ENCODE measurements at regions not wholly inside any gene's neighbourhood (a gene's known extent, or its start where the extent isn't known, plus 50 kb on each side); places are given as distances from the start of the nearest gene placed in this dataset.
A peak's percentile ranks its signal among the peaks of the same experiment; 100 is the strongest.
"Not testable (repeated sequence)": the region's sequence is repeated elsewhere in the genome, so short reads cannot be mapped to it uniquely, and the experiment has no call there.

DNA sequence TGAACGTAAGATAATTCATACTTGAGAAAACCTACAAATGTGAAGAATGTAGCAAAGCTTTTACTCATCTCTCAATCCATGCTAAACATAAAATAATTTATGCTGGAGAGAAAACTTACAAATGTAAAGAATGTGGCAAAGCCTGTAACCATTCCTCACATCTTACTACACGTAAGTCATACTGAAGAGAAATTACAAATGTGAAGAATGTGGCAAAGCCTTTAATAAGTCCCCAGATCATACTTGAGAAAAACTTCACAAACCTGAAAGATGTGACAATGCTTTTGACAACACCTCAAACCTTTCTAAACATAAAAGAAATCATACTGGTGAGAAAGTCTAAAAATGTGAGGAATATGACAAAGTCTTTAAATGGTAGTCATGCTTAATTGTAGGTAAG, 89.4 kb downstream of the ZNF675 start:
- DNase-seq, result no peak

DNA sequence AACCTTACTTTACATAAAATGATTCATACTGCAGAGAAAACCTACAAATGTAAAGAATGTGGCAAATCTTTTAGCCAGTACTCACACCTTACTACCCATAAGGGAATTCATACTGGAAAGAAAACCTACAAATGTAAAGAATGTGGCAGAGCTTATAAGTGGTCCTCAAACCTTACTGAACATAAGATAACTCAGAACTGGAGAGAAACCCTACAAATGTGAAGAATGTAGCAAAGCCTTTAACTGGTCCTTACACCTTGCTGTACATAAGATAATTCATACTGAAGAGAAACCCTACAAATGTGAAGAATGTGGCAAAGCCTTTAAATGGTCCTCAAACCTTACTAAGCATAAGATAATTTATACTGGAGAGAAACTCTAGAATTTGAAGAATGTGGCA, 90.1 kb downstream of the ZNF675 start:
- DNase-seq, result no peak

DNA sequence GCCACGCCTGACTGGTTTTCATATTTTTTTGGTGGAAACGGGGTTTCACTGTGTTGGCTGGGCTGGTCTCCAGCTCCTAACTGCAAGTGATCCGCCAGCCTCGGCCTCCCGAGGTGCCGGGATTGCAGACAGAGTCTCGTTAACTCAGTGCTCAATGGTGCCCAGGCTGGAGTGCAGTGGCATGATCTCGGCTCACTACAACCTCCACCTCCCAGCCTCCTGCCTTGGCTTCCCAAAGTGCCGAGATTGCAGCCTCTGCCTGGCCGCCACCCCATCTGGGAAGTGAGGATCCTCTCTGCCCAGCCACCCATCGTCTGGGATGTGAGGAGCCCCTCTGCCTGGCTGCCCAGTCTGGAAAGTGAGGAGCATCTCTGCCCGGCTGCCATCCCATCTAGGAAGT, 92.7 kb downstream of the ZNF675 start:
- DNase-seq, result not testable (repeated sequence)

DNA sequence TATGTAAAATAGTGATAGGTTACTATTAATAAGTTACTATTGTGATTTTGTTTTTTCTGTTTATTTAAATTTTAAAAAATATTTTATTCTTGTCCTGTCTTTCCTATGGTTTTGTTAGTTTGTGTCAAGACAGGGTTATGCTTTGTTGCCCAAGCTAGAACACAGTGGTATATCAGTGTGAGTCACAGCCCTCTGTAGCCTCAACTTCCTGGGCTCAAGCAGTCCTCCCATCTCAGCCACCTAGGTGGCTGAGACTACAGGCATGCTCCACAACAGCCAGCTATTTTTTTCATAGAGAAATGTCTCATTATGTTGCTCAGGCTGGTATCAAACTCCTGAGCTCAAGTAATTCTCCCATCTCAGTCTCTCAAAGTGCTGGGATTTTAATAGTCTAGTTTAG, 99.5 kb downstream of the ZNF675 start:
- no peak for DNase-seq

- no peak for DNase-seq
These were observed 109.5 kb downstream of the ZNF675 start for GRCh38 chr19:23577501-23577900.

- DNase-seq, result peak; percentile 9
These were observed 115.8 kb downstream of the ZNF675 start for GRCh38 chr19:23571175-23571574.

- not testable (repeated sequence) for DNase-seq
These were observed 118.9 kb downstream of the ZNF675 start for GRCh38 chr19:23568116-23568515.

DNA sequence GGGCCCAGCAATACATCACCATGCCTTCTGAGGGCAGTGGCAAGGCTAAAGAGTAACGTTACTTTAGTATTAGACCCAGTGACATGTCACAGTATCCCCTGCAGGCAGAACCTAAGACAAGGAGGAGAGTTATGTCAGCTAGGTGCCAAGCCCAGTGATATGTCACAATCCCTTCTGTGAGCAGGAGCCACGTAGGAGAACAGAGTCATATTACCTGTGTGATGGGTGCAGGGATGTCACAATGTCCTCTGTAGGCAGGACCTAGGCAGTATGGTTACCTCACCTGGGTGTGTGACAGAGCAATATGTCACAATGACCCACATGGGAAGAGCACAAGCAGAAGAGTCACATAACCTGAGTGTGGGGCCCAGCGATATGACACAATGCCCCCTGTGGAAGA, 121.8 kb downstream of the ZNF675 start:
- DNase-seq, result no peak

GRCh38 chr19:23563326-23563725, 123.7 kb downstream of the ZNF675 start:
- no peak for DNase-seq

DNA sequence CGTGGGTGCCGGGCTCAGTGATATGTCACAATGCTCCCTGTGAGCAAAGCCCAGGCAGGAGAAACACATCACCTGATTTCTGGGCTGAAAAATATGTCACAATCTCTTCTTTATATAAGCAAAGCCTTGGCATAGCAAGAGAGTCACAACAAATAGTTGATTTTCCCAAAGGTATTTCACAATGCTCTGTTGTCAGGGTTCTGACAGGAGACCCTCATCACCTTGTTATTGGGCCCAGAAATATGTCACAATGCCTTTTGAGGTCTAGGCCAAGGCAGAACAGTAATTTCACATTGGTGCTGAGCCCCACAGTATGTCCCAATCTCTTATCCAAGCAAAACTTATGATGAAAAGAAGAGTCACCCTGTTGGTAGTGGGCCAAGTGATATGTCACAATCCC, 125.7 kb downstream of the ZNF675 start:
- no peak for DNase-seq

DNA sequence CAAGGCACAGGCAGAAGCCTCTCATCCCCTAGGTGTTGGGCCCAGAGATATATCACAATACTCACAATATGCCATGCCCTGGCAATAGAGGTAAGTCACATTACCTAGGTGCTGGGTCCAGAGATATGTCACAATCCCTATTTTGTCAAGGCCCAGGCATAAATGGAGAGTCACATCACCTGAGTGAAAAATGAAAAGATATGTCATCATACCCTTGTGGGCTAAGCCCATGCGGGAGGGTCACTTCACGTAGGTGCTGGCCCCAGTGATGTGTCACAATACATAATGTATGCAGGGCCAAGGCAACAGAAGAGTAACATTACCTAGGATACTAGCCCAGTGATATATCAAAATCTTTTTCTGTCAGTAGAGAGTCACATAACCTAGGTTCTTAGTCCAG, 127.0 kb downstream of the ZNF675 start:
- DNase-seq, result no peak

GRCh38 chr19:23558541-23558940, 128.5 kb downstream of the ZNF675 start:
- no peak for DNase-seq

- no peak for DNase-seq
These were observed 129.6 kb downstream of the ZNF675 start for GRCh38 chr19:23557381-23557780.

DNA sequence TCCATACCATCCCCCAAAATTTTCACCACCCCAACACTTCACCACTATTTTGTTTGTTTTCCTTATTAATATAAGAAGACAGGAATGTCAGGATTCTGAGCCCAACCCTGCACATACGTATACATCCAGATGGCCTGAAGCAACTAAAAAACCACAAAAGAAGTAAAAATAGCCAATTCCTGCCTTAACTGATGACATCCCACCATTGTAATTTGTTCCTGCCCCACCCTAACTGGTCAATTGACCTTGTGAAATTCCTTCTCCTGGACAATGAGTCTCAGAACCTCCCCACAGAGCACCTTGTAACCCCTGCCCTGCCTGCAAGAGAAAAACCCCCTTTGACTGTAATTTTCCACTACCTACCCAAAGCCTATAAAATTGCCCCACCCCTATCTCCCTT, 132.5 kb downstream of the ZNF675 start:
- DNase-seq, result no peak

- DNase-seq, result not testable (repeated sequence)
These were observed 136.9 kb downstream of the ZNF675 start for GRCh38 chr19:23550102-23550501.

GRCh38 chr19:23547816-23548430, 139.1 kb downstream of the ZNF675 start:
- no peak for DNase-seq

- DNase-seq, result no peak
These were observed 139.9 kb downstream of the ZNF675 start for GRCh38 chr19:23547156-23547555.

- DNase-seq, result no peak
These were observed 143.7 kb downstream of the ZNF675 start for GRCh38 chr19:23543351-23543750.

GRCh38 chr19:23542562-23542961, 144.4 kb downstream of the ZNF675 start:
- DNase-seq, result peak; percentile 36

DNA sequence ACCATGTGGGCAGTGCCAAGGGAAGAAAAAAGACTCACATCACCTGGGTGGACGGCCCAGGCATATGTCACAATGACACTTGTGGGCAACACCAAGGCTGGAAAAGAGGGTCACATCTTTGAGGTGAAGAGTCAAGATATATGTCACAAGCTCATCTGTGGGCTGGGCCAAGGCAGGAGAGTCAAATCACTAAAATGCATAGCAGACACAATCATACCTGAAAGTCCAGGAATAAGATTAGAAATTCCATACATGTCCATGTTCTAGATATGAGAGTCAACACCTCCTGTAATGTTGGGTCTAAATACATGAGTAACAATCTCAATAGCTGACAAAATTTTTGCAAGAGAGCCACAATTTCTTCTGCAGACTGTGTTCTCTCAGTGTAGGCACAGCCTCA, 145.0 kb downstream of the ZNF675 start:
- DNase-seq, result no peak

- not testable (repeated sequence) for DNase-seq
These were observed 144.9 kb upstream of the ZNF91 start for GRCh38 chr19:23540180-23540579.

DNA sequence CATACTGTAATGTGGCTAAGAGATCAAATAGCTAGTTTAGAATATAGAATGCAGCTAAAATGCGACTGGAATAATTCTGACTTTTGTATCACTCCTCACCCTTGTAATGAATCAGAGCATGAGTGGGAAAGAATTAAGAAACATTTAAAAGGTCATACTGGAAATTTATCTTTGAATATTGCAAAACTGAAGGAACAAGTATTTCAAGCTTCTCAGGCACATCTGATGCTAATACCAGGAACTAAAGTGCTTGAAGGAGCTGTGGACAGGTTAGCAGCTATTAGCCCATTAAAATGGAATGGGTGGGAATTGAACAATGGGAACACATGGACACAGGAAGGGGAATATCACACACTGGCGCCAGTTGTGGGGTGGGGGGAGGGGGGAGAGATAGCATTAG, 144.2 kb upstream of the ZNF91 start:
- no peak for DNase-seq

- DNase-seq, result not testable (repeated sequence)
These were observed 141.9 kb upstream of the ZNF91 start for GRCh38 chr19:23537136-23537535.

DNA sequence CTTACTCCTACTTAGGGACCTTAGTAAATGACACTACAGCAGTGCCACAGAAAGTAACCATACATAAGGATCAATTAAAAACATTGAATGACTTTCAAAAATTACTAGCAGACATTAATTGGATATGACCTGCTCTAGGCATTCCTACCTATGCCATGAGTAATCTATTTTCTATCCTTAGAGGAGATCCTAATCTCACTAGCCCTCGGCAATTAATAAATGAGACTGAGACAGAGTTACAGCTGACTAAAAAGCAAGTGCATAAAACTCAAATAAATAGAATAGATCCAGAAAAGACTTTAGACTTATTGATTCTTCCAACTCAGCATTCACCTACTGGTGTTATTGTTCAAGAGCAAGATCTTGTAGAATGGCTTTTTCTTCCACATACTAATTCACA, 141.1 kb upstream of the ZNF91 start:
- DNase-seq, result not testable (repeated sequence)

DNA sequence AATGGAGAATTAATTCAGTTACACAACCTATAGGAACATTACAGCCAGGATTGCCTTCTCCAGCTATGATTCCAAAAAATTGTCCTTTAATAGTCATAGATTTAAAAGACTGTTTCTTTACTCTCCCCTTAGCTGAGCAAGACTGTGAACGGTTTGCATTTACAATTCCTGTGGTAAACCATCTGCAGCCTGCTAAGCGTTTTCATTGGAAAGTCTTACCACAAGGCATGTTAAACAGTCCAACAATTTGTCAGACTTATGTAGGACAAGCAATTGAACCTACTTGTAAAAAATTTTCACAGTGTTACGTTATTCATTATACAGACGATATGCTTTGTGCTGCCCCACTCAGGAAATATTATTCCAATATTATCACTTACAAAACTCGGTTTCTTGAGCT, 140.6 kb upstream of the ZNF91 start:
- DNase-seq, result not testable (repeated sequence)

- DNase-seq, result peak; percentile 11
These were observed 138.2 kb upstream of the ZNF91 start for GRCh38 chr19:23533441-23533840.

All from DMS53 (cell line).